ENCODE measurements at regions not wholly inside any gene's neighbourhood (a gene's known extent, or its start where the extent isn't known, plus 50 kb on each side); places are given as distances from the start of the nearest gene placed in this dataset.

- ChIA-PET POLR2A (no interaction called here), CTCF (no interaction called here)
- DNase-seq (ENCODE audit: low read depth, low spot score) (no peak), FAIRE-seq (no peak)
- H3K27me3 ChIP-seq (ENCODE audit: control insufficient read depth in 2 of 2, insufficient read depth in 2 of 2, low read length in 2 of 2) = no peaks in the 10 kb centered on the region
- no peaks in the 10 kb centered on the region for H3K9me3 ChIP-seq (replicated peaks; ENCODE audit: control insufficient read depth, insufficient read depth, low read length)
- no peaks in the 10 kb centered on the region for H3K9me1 ChIP-seq (replicated peaks; ENCODE audit: control insufficient read depth, extremely low read depth, insufficient read depth, low read length)
- H2AFZ ChIP-seq (ENCODE audit: low read depth, low read length) = no peak overlapping the region
- no TSS peak for BruUV-seq (replicated peaks)
- H3K4me1 ChIP-seq (ENCODE audit: control insufficient read depth, extremely low read depth, insufficient read depth, low read length) = no peaks in the 10 kb centered on the region
- H3K36me3 ChIP-seq (ENCODE audit: control insufficient read depth in 2 of 2, extremely low read depth in 1 of 2, insufficient read depth in 2 of 2, low read length in 2 of 2) = no peaks in the 10 kb centered on the region
- H4K20me1 ChIP-seq (replicated peaks; ENCODE audit: control insufficient read depth, extremely low read depth, insufficient read depth, low read length) = no peaks in the 10 kb centered on the region
- H3K9ac ChIP-seq (replicated peaks; ENCODE audit: extremely low read depth, insufficient read depth, low read length) = no peak overlapping the region
- TF ChIP-seq CTCF (IDR thresholded peaks at IDR 0.05; ENCODE audit: extremely low read depth in 1 of 2, insufficient read depth in 1 of 2, low read depth in 1 of 2, low read length in 2 of 2) (no peak), FOS (IDR thresholded peaks at IDR 0.05; ENCODE audit: borderline replicate concordance, insufficient read depth, low read length) (no peak), JUN (IDR thresholded peaks at IDR 0.05; ENCODE audit: borderline replicate concordance, insufficient read depth, insufficient read length, low read depth) (no peak), MYC (IDR thresholded peaks at IDR 0.05; ENCODE audit: low read depth, low read length) (no peak), GATA2 (IDR thresholded peaks at IDR 0.05; ENCODE audit: insufficient read depth, insufficient read length, low read depth, low read length) (no peak), POLR2A (IDR thresholded peaks at IDR 0.05; ENCODE audit: low read depth, low read length) (no peak), MAX (IDR thresholded peaks at IDR 0.05; ENCODE audit: insufficient read depth, insufficient read length) (no peak), EZH2 (IDR thresholded peaks at IDR 0.05; ENCODE audit: borderline replicate concordance, low read depth, low read length, severe bottlenecking) (no peak), POLR2AphosphoS5 (IDR thresholded peaks at IDR 0.05; ENCODE audit: insufficient read depth, low read depth, low read length) (no peak)
- H3K4me3 ChIP-seq (replicated peaks in 1 of 3; ENCODE audit: insufficient read depth in 1 of 3, low read depth in 1 of 3, low read length in 3 of 3) = no peak overlapping the region
- dilution Hi-C loops (cut with MboI; ENCODE audit: extremely low pct_ligation_motif_present, low sequenced_read_pairs) (no loop called here), intact Hi-C loops (cut with micrococcal nuclease) (no loop called here)
- H3K4me2 ChIP-seq (ENCODE audit: insufficient read depth, low read length) = no peak overlapping the region
- no peaks in the 10 kb centered on the region for H3K79me2 ChIP-seq (ENCODE audit: control insufficient read depth, insufficient read depth, low read length)
- H3K27ac ChIP-seq (ENCODE audit: insufficient read depth, low read depth, low read length) = no peak overlapping the region
Measured at GRCh38 chr14:58778202-58778601, 140.4 kb downstream of the DACT1 start.
